CD4-positive, alpha-beta T cell treated with Interleukin-6 at 100 ng/mL for 8 hours (primary cell): ENCODE measurements at regions not wholly inside any gene's neighbourhood (a gene's known extent, or its start where the extent isn't known, plus 50 kb on each side); places are given as distances from the start of the nearest gene placed in this dataset.
"Not testable (repeated sequence)": the region's sequence is repeated elsewhere in the genome, so short reads cannot be mapped to it uniquely, and the experiment has no call there.

Source experiments
- DNase-seq: peaks from one replicate; pipeline ENCODE4 v3.0.0-alpha.2; 2020; ENCODE audit warnings: mixed read lengths, low spot score

DNA sequence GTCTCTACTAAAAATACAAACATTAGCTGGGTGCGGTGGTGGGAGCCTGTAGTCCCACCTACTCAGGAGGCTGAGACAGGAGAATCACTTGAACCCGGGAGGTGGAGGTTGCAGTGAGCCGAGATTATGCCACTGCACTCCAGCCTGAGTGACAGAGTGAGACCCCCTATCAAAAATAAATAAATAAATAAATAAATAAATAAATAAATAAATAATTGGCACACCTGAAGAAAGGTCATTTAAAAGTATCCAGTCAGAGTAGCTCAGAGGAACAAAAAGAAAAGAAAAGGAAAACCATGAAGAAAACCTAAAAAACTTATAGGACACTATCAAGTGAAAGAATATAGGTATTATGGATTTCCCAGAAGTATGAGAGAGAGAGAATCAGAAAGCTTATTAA lies 330.1 kb upstream of the AR start:
- not testable (repeated sequence) for DNase-seq

DNA sequence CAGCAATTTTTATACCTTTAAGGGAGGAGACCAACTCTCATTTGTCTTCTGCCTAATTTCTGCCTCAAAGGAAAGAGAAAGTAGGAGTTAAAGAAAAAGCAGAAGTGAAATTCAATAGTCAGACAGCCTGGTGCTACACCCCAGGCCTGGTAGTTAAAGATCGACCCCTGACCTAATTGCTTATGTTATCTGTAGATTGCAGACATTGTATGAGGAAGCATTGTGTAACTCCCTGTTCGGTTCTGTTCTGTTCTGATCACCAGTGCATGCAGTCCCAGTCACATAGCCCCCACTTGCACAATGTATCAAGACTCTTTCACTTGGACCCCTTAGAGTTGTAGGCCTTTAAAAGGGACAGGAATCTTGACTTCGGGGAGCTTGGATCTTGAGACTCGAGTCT lies 335.9 kb upstream of the AR start:
- no peak for DNase-seq

DNA sequence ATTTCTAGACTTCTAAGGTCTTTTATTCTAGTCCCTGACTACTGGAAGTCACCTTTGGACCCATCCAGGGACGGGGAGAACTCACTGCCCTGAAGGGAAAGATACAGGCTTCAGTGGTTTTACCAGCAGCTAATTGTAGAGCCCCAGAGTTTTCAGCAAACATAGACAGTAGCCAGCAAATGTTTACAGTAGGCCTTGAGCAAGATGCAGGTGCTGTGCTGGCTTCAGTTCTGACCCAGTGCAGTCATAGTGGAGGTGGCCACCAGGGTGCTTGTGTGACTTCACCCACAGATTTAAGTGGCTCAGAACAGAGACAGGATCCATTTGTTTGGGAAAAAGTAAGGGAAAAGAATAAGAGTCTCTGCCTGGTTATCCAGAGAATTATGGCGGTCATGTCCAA lies 384.4 kb upstream of the AR start:
- no peak for DNase-seq

DNA sequence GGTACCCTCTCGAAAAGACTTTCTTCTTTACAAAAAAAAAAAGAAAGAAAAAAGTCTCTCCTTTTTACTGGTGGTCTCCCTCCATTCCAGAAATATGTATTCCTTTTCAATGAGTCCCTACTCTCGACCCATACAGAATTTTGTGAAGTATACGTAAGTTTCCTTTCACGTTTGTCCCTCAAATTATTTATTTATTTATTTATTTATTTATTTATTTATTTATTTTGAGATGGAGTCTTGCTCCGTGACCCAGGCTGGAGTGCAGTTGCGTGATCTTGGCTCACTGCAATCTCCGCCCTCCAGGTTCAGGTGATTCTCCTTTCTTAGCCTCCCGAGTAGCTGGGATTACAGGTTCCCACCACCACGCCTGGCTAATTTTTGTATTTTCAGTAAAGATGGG lies 429.2 kb upstream of the AR start:
- no peak for DNase-seq

DNA sequence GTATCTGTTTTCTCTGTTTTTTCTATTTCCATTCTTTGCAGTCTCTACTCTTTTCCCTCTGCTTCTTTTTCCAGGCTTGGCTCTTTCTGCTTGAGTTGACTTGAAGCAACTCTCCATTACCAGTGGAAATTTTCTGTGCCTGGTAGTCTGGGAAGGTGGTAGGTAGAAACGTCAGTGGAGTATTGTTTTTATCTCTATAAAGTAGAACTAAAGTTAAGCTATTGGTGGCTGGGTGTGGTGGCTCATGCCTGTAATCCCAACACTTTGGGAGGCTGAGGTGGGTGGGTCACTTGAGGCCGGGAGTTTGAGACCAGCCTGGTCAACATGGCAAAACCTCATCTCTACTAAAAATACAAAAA lies 438.1 kb upstream of the AR start:
- no peak for DNase-seq

DNA sequence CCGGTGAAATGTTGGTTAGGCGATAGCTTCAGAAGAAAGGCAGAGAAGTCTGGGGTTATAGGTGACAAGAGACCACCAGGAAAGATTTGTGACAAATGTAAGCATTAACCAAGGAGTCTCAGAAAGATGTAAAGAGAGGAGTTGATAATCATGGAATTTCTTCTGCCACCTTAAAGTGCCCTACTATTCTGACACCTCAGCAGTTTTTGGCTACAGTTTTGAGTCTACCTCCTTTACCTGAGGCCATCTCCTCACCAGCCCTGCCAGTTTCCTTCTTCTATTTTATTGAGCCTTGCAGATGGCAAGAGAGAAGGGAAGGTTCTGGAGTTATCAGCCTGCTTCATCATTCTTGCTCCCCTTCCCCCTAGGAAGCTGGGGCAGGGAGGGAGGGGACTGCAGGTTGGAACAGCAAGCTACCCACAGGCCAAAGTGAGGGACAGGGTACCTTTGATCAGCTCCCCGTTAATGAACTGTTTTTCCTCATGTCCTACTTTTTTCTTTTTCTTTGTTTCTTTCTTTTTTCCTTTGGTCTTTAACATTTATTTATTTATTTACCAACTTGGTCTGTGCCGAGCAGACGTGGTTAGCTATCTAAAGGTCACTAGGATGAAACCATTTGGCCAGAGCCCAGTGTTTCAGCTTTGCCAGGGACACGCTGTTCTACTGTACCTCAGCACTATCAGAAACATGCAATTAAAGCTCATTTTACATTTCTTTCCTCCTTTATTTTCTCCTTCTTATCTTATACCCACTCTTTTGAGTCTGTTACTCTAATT lies 438.7 kb upstream of the AR start:
- no peak for DNase-seq

DNA sequence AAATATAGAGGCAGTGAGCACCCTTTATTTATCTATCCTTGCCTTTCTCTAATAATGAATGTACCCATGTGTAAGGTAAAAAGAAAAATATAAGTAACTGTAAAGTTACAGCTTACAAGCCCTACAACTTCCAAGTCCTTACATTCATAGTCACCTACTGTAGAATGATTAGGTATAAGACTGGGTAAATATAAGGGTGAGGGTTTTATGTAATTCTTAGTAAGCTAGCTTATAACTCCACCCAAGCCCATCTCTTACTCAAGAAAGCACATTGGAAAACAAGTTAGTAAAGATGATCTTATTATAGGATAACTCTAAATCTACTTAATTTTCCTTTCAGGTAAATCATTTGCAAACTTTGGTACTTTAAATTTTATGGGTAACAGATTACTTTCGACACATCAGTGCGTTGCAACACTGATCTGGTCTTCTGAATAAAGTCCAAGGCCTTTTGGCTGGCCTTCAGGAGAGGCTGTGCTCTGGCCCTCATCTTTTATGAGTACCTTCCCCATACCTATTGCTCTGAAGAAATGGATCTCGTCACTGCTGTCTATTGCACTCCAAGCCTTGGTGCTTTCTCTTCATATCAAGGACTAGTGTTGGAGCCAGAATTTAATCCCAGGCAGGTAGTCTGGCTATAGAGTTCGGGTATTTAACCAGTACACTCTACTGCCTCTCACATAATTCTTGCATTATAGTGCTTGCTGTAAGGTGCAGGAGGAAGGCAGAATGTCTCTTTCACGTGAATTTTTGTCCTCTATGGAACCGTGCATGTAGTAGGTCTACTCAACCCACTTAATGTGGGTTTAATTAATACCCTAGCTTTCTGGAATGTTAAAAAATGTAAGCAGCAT lies 443.6 kb upstream of the AR start:
- no peak for DNase-seq

DNA sequence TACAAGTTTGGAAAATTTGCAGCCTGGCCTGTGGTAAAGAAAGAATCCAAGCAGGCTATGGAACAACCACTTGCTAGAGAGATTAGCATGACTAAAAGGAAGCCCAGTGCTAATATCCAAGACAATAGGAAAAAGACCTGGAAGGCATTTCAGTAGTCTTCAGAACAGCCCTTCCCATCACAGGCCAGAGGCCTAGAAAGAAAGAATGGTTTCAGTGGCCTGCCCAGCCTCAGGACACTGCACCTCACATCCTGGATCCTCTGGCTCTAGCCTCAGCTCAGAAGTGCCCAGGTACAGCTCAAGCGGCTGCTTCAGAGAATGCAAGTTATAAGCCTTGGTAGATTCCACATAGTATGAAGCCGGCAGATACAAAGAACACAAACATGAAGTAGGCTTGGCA lies 449.8 kb upstream of the AR start:
- no peak for DNase-seq

DNA sequence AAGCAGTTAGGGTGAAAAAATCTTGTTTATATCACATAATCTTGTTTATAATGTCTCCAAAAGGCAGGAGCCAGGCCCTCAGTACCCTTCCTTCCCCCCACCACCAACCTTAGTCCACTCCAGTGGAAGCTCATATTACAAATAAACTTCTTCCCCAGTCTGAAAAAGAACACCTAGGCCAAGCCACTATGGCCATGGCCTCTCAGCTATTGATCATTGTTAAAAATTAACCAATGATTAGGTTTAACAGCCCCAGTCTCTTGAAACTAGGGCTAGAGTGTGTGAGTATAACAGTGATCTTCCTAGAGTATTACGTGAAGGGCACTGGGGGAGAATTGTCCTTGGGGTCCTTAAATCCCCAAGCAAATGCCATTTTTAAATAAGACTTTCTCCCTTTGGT lies 411.9 kb upstream of the EDA2R start:
- DNase-seq = no peak

DNA sequence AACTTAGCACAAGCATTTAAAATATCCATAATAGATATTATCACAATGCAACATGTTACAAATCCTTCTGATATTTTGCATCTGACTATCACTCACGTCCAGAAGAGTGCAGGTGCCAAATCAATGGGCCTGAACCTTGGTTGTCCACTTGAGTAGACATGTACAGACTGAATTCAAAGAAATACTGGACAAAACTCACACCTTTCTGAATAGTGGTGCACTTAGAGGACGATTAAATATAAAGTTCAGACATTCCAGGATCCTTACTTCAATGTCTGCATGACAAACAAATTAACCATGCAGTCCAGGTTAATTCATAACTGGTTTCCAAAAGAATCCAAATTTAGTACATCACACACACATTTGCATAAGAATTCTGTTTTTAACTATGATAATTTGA lies 406.0 kb upstream of the EDA2R start:
- DNase-seq = no peak

DNA sequence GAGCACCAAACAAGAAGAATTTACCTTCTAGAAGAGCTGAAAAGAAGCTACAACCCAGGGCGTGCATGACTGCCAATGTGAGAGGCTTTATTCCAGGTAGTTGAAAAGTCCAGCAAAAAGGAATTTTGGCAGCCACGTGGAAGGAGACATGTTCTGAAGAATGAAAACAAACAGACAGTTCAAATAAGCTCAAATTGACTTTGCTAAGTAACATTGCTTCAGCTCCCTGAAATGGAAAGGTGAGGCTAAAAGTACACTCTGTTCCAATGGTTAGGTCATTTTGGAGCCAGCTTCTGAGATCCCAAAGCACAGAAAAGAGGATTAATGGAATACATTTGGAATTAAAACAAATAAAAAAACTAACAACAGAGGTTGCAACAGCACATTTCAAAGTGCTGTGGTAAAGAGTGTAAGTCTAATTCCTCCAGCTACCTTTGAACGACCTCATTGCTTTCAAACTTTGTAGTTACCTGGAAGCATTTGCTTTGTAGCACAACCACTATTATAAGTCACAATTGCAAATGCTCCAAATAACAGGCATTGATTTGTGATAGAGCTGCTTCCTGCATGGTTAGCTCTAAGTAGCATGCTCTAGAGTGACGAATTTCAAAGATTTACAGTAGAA lies 405.3 kb upstream of the EDA2R start:
- DNase-seq = no peak

DNA sequence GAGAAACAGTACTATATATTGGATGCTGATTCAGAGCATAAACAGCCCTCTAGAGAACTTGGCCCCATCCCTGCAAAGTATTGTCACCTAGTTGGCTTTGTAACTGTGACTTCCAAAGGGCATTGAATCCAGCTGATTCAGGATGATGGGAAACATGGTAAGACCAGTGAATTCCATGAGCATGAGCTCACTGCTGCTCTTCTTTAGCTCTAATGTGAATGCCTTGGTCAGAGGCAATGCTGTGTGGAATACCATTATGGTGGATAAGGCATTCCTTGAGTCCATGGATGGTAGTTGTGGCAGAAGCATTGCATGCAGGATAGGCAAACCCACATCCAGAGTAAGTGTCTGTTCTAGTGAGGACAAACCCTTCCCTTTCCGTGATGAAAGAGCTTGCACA lies 365.6 kb upstream of the EDA2R start:
- no peak for DNase-seq

DNA sequence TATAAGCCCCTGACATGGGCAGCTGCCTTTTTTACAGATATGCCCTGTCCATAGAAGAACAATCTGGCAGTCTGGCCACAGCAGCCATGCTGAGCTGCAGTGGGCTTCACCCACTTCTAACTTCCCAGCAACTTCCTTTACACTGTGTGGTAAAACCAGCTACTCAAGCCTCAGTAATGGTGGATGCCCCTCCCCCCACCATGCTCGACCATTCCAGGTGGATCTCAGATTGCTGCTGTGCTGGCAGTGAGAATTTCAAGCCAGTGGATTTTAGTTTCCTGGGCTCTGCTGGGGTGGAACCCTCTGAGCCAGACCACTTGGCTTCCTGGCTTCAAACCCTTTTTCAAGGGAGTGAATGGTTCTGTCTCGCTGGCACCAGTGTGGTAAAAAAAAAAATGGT lies 355.9 kb upstream of the EDA2R start:
- no peak for DNase-seq

DNA sequence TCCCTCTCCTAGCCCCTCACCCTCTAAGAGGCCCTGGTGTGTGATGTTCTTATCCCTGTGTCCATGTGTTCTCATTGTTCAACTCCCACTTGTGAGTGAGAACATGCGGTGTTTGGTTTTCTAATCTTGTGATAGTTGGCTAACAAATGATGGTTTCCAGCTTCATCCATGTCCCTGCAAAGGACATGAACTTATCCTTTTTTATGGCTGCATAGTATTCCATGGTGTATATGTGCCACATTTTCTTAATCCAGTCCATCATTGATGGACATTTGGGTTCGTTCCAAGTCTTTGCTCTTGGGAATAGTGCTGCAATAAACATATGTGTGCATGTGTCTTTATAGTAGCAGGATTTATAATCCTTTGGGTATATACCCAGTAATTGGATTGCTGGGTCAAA lies 353.2 kb upstream of the EDA2R start:
- not testable (repeated sequence) for DNase-seq

DNA sequence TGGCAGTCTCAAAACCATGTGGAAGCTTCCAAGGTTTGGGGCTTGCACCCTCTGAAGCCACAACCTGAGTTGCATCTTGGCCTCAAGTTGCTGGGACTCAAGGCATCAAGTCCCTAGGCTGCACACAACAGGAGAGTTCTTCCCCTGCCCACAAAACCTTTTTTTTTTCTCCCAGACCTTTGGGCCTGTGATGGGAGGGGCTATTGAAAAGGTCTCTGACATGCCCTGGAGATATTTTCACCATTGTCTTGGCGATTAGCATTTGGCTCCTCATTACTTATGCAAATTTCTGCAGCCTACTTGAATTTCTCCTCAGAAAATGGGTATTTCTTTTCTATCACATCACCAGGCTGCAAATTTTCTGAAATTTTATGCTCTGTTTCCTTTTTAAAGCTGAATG lies 349.5 kb upstream of the EDA2R start:
- no peak for DNase-seq

DNA sequence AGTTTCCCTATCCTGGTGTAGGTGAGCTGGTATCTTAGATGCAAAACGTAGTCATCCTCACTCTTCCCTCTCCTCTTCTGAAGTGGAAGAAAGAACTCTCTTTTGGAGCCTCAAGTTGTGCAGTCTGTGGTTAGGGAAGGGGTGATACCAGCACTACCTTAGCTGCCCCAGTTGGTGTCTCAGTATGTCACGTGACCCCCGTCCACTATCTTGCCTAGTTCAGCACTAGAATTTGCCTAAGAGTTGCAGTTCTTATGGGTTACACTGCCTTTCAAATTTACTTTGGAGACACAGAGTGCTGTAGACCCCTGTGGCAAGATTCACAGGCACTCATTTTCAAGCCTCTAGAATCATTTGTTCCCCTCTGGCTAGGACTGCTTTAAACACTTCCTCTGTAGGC lies 322.8 kb upstream of the EDA2R start:
- DNase-seq = no peak

DNA sequence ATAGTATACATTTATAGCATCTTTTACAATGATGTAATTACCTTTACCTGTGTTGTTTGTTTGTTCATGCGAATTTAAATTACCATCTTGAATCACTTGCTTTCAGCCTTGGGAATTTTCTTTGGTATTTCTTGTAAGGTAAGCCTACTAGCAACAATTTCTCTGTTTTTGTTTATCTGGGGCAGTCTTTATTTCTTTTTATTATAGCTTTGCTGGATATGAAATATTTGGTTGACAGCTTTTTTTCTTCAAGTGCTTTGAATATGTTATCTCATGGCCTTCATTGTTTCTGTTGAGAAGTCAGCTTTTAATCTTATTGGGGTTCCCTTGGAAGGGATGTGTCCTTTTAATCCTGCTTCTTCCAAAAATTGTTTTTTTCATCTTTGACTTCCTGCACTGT lies 292.8 kb upstream of the EDA2R start:
- DNase-seq = no peak

DNA sequence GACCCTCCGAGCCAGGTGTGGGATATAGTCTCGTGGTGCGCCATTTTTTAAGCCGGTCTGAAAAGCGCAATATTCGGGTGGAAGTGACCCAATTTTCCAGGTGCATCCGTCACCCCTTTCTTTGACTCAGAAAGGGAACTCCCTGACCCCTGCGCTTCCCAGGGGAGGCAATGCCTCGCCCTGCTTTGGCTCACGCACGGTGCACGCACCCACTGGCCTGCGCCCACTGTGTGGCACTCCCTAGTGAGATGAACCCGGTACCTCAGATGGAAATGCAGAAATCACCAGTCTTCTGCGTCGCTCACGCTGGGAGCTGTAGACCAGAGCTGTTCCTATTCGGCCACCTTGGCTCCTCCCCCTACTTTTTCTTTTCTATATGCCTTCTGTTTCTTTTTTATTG lies 291.6 kb upstream of the EDA2R start:
- DNase-seq = not testable (repeated sequence)

DNA sequence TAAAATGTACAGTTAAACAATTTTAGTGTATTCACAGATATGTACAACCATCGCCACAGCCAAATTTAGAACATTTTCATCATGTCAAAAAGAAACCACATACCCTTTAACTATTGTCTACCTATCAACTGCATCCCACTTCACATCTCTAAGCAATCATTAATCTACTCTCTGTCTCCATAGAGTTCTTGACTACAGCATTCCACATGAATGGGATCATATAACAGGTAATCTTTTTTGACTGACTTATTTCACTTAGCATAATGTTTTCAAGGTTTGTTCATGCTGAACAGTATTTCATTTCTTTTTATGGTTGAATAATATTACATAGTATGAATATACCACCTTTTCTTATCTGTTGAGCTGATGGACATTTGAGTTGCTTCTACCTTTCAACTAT lies 281.4 kb upstream of the EDA2R start:
- no peak for DNase-seq

DNA sequence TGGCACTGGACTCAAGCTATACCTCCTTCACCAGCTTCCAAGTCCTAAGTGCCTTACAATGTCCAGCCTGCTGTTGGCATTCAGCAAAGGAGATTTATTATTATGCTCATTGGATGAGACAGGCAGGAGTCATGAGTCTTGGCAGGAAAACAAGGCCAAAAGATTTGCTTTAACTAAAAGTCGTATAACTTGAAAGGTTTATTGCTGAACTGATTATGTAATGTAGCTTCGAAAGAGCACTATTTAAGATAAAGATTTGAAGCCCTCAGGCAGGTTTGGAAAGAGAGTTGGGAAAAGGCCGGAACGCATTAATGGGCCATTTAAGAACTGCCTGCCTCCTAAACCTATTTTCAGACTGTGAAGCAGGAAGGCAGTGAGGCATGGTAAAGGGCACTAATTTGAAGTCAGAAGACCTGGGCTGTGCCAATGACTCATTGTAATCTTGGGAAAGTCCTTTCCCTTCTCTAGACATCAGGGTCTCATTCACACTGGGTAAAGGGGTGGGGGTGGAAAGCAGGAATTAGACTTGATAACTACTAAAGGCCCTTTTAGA lies 280.5 kb upstream of the EDA2R start:
- no peak for DNase-seq

DNA sequence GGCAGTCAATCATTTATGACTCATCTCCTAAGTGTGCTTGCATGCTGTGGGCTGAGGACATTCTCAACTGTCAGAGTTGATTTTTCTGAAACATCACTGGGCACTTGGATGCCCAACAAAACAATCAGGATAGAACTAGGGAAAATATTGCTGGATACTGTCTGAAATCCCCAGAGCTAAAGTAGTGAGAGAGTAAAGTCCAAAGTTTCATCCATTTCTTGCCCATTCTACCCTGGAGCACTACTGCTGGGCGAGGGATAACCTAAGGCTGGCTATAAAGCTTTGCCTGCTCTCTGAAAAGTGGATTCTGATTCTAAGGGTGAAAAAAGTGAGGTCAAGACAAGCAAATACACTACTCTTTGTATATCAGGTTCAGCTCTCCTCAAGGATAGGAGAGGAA lies 279.6 kb upstream of the EDA2R start:
- DNase-seq = no peak

DNA sequence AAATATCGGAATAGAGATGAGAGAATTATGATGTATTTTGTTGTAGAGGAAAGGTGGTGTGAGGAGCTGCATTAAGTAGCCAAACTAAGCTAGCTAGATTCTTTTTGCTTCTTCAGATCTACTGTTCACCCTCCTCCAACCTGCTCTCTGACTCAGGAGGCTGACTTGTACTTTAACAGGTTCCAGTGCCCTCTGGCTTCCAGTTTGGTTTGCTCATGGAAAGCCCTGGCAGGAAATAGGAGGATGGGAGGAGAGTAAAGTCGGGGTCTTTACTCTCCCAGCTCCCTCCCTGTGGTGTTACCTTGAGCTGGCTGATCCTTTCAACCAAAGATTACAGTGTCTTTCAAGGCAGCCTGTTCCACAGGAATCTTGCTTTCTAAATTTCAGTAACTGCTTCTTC lies 277.0 kb upstream of the EDA2R start:
- DNase-seq = no peak

DNA sequence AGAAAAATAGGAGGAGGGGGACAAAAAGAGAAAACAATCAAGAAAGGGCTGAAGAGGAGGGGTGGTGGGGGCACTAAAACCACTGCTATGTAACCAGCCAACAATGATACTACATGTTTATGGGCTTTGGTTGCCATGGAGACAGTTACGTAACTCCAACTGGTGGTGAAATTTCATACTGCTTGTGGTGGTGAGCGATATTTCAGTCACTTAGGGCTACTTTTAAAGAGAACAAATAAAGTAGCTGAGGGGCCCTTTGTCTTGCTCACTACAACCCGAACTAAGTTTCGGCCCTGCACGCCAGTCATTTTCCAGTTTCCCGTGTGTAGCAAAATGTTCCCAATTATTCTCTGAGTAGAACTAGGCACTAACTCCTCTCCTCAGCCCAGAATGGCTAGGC lies 275.2 kb upstream of the EDA2R start:
- DNase-seq = no peak
